ENCODE measurements at regions not wholly inside any gene's neighbourhood (a gene's known extent, or its start where the extent isn't known, plus 50 kb on each side); places are given as distances from the start of the nearest gene placed in this dataset.

DNA sequence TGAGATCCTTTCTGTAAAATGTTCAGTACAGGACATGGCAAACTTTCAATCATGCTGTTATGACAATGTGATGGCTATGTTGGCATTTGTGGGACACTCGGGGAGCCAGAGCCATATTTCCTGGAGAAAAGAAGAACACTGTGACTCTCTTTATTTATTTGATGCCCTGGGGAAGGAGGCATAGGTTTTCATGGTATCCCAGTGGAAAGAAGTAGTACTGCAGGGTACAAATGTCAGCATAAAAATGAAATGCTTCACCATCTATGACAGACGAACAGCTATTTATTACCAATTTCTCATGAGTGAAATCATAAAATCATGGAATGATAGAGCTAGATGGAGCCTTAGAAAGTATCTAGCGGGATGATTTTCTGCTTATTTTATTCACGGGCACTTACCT, 217.1 kb downstream of the COL4A1 start:
- TF ChIP-seq CTCF (IDR thresholded peaks at IDR 0.05; ENCODE audit: low read depth, low read length, missing input control) (peak; percentile 29), JUND (IDR thresholded peaks at IDR 0.05) (no peak), RXRA (IDR thresholded peaks at IDR 0.05) (no peak), EGR1 (IDR thresholded peaks at IDR 0.05; ENCODE audit: low read depth in 2 of 2) (no peak)
- TF ChIP-seq, protein P1, sequence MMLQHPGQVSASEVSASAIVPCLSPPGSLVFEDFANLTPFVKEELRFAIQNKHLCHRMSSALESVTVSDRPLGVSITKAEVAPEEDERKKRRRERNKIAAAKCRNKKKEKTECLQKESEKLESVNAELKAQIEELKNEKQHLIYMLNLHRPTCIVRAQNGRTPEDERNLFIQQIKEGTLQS (IDR thresholded peaks at IDR 0.05), result no peak
